ENCODE measurements at regions not wholly inside any gene's neighbourhood (a gene's known extent, or its start where the extent isn't known, plus 50 kb on each side); places are given as distances from the start of the nearest gene placed in this dataset.

GRCh38 chr2:144099780-144100377 lies 420.0 kb downstream of the ZEB2 start:
- H3K4me3 Mint-ChIP-seq = no peak overlapping the region
- peaks cover 9% of the 10 kb centered on the region for H3K9me3 Mint-ChIP-seq
- CTCF ChIA-PET = no interaction called here
- peaks cover 12% of the 10 kb centered on the region for H3K36me3 Mint-ChIP-seq (ENCODE audit: low read depth)
- no peak overlapping the region for H3K27ac Mint-ChIP-seq
- H3K27me3 Mint-ChIP-seq = no peaks in the 10 kb centered on the region
- peaks cover 18% of the 10 kb centered on the region for H3K4me1 Mint-ChIP-seq
- POLR2A ChIA-PET = no interaction called here
- DNase-seq = no peak

- Mint-ChIP-seq H3K27ac (no peak overlapping the region), H3K27me3 (no peaks in the 10 kb centered on the region)
Observed at GRCh38 chr2:144099340-144099739, 420.6 kb downstream of the ZEB2 start.

GRCh38 chr2:144097440-144098225 lies 422.3 kb downstream of the ZEB2 start:
- Mint-ChIP-seq H3K9me3 (peaks cover 9% of the 10 kb centered on the region), H3K27ac (no peak overlapping the region), H3K27me3 (no peaks in the 10 kb centered on the region), H3K36me3 (ENCODE audit: low read depth) (peaks cover 14% of the 10 kb centered on the region), H3K4me3 (no peak overlapping the region), H3K4me1 (peaks cover 16% of the 10 kb centered on the region)
- DNase-seq = no peak
- ChIA-PET CTCF (no interaction called here), POLR2A (no interaction called here)

More at GRCh38 chr2:144099340-144099739, 420.6 kb downstream of the ZEB2 start:
- peaks cover 14% of the 10 kb centered on the region for H3K36me3 Mint-ChIP-seq (ENCODE audit: low read depth)
- no peak overlapping the region for H3K4me3 Mint-ChIP-seq
- CTCF ChIA-PET = no interaction called here
- POLR2A ChIA-PET = no interaction called here
- peaks cover 9% of the 10 kb centered on the region for H3K9me3 Mint-ChIP-seq
- peaks cover 18% of the 10 kb centered on the region for H3K4me1 Mint-ChIP-seq
- no peak for DNase-seq

GRCh38 chr2:144096531-144096930 lies 423.4 kb downstream of the ZEB2 start:
- H3K4me1 Mint-ChIP-seq = peaks cover 16% of the 10 kb centered on the region
- H3K9me3 Mint-ChIP-seq = peaks cover 12% of the 10 kb centered on the region
- ChIA-PET POLR2A (no interaction called here), CTCF (no interaction called here)
- H3K36me3 Mint-ChIP-seq (ENCODE audit: low read depth) = peaks cover 16% of the 10 kb centered on the region
- no peak overlapping the region for H3K4me3 Mint-ChIP-seq
- DNase-seq = no peak
- no peaks in the 10 kb centered on the region for H3K27me3 Mint-ChIP-seq
- no peak overlapping the region for H3K27ac Mint-ChIP-seq

GRCh38 chr2:144094408-144095151 lies 425.3 kb downstream of the ZEB2 start:
- Mint-ChIP-seq H3K36me3 (ENCODE audit: low read depth) (peaks cover 20% of the 10 kb centered on the region), H3K27ac (no peak overlapping the region), H3K4me1 (peaks cover 7% of the 10 kb centered on the region), H3K4me3 (no peak overlapping the region), H3K9me3 (peaks cover 17% of the 10 kb centered on the region), H3K27me3 (no peaks in the 10 kb centered on the region)
- DNase-seq = no peak
- CTCF ChIA-PET = no interaction called here
- POLR2A ChIA-PET = no interaction called here

- no peak for DNase-seq
- Mint-ChIP-seq H3K36me3 (ENCODE audit: low read depth) (peaks cover 24% of the 10 kb centered on the region), H3K27ac (no peak overlapping the region), H3K4me3 (no peak overlapping the region), H3K27me3 (no peaks in the 10 kb centered on the region), H3K4me1 (peaks cover 10% of the 10 kb centered on the region), H3K9me3 (peaks cover 21% of the 10 kb centered on the region)
- CTCF ChIA-PET = no interaction called here
- POLR2A ChIA-PET = no interaction called here
Observed at GRCh38 chr2:144091622-144092021, 428.3 kb downstream of the ZEB2 start.

GRCh38 chr2:144088863-144089262 lies 431.1 kb downstream of the ZEB2 start:
- H3K4me3 Mint-ChIP-seq = no peak overlapping the region
- peaks cover 10% of the 10 kb centered on the region for H3K4me1 Mint-ChIP-seq
- no peak for DNase-seq
- no peaks in the 10 kb centered on the region for H3K27me3 Mint-ChIP-seq
- no peak overlapping the region for H3K27ac Mint-ChIP-seq
- H3K36me3 Mint-ChIP-seq (ENCODE audit: low read depth) = peaks cover 13% of the 10 kb centered on the region
- peaks cover 14% of the 10 kb centered on the region for H3K9me3 Mint-ChIP-seq
- ChIA-PET POLR2A (no interaction called here), CTCF (no interaction called here)

GRCh38 chr2:144086965-144087364 lies 433.0 kb downstream of the ZEB2 start:
- DNase-seq = no peak
- POLR2A ChIA-PET = no interaction called here
- Mint-ChIP-seq H3K4me3 (no peak overlapping the region), H3K4me1 (peaks cover 10% of the 10 kb centered on the region), H3K9me3 (peaks cover 14% of the 10 kb centered on the region), H3K27me3 (no peaks in the 10 kb centered on the region), H3K36me3 (ENCODE audit: low read depth) (peaks cover 17% of the 10 kb centered on the region), H3K27ac (no peak overlapping the region)
- CTCF ChIA-PET = no interaction called here

- Mint-ChIP-seq H3K4me1 (peaks cover 10% of the 10 kb centered on the region), H3K9me3 (peaks cover 7% of the 10 kb centered on the region), H3K27me3 (no peaks in the 10 kb centered on the region), H3K36me3 (ENCODE audit: low read depth) (peaks cover 13% of the 10 kb centered on the region), H3K27ac (no peak overlapping the region), H3K4me3 (no peak overlapping the region)
- CTCF ChIA-PET = no interaction called here
- no peak for DNase-seq
- POLR2A ChIA-PET = no interaction called here
Observed at GRCh38 chr2:144085016-144085415, 434.9 kb downstream of the ZEB2 start.

- Mint-ChIP-seq H3K27me3 (no peaks in the 10 kb centered on the region), H3K9me3 (peaks cover 5% of the 10 kb centered on the region), H3K4me1 (peaks cover 10% of the 10 kb centered on the region), H3K27ac (no peak overlapping the region), H3K36me3 (ENCODE audit: low read depth) (peaks cover 9% of the 10 kb centered on the region), H3K4me3 (no peak overlapping the region)
- DNase-seq = no peak
- POLR2A ChIA-PET = no interaction called here
- CTCF ChIA-PET = no interaction called here
Observed at GRCh38 chr2:144084114-144084661, 435.7 kb downstream of the ZEB2 start.

GRCh38 chr2:144083211-144083610 lies 436.7 kb downstream of the ZEB2 start:
- no peak for DNase-seq
- H3K27me3 Mint-ChIP-seq = no peaks in the 10 kb centered on the region
- peaks cover 6% of the 10 kb centered on the region for H3K36me3 Mint-ChIP-seq (ENCODE audit: low read depth)
- H3K4me3 Mint-ChIP-seq = no peak overlapping the region
- ChIA-PET POLR2A (no interaction called here), CTCF (no interaction called here)
- peaks cover 10% of the 10 kb centered on the region for H3K4me1 Mint-ChIP-seq
- peaks cover 2% of the 10 kb centered on the region for H3K9me3 Mint-ChIP-seq
- no peak overlapping the region for H3K27ac Mint-ChIP-seq

GRCh38 chr2:144082777-144083176 lies 437.1 kb downstream of the ZEB2 start:
- no peaks in the 10 kb centered on the region for H3K27me3 Mint-ChIP-seq
- ChIA-PET POLR2A (no interaction called here), CTCF (no interaction called here)
- peaks cover 2% of the 10 kb centered on the region for H3K9me3 Mint-ChIP-seq
- no peak for DNase-seq
- no peak overlapping the region for H3K4me3 Mint-ChIP-seq
- H3K27ac Mint-ChIP-seq = no peak overlapping the region
- peaks cover 6% of the 10 kb centered on the region for H3K36me3 Mint-ChIP-seq (ENCODE audit: low read depth)
- H3K4me1 Mint-ChIP-seq = peaks cover 10% of the 10 kb centered on the region

GRCh38 chr2:144082327-144082726 lies 437.6 kb downstream of the ZEB2 start:
- Mint-ChIP-seq H3K9me3 (peaks cover 2% of the 10 kb centered on the region), H3K36me3 (ENCODE audit: low read depth) (peaks cover 6% of the 10 kb centered on the region), H3K27me3 (no peaks in the 10 kb centered on the region), H3K4me3 (no peak overlapping the region), H3K27ac (no peak overlapping the region), H3K4me1 (peaks cover 5% of the 10 kb centered on the region)
- ChIA-PET CTCF (no interaction called here), POLR2A (no interaction called here)
- no peak for DNase-seq
